Activated naive CD4-positive, alpha-beta T cell treated with anti-CD3 and anti-CD28 coated beads, Interleukin-2, amount 10 ng/mL, durations not matched to agents 7 days and 5 days (primary cell): ENCODE measurements at regions not wholly inside any gene's neighbourhood (a gene's known extent, or its start where the extent isn't known, plus 50 kb on each side); places are given as distances from the start of the nearest gene placed in this dataset.

ENCODE experiments used
- CTCF ChIA-PET: fragments of 350-600 bp; sonication (Branson Sonifier 250); formaldehyde crosslinking; loops from one replicate; lab custom pipeline; 2021; ENCODE audit warnings: antibody characterized with exemption; lab: Charles Lee
- DNase-seq: peaks from one replicate; pipeline ENCODE4 v3.0.0-alpha.2; 2020
- H3K27ac Mint-ChIP-seq: one replicate; pipeline ENCODE4 v1.8.0; 2021; ENCODE audit warnings: mild to moderate bottlenecking, moderate library complexity, mixed read lengths
- H3K27me3 Mint-ChIP-seq: one replicate; pipeline ENCODE4 v1.8.0; 2021; ENCODE audit warnings: mild to moderate bottlenecking, mixed read lengths
- H3K36me3 Mint-ChIP-seq: one replicate; pipeline ENCODE4 v1.8.0; 2021; ENCODE audit warnings: mixed read lengths
- H3K4me1 Mint-ChIP-seq: one replicate; pipeline ENCODE4 v1.8.0; 2021; ENCODE audit warnings: mixed read lengths
- H3K4me3 Mint-ChIP-seq: one replicate; pipeline ENCODE4 v1.8.0; 2021; ENCODE audit warnings: mild to moderate bottlenecking, moderate library complexity, mixed read lengths
- H3K9me3 Mint-ChIP-seq: one replicate; pipeline ENCODE4 v1.8.0; 2021; ENCODE audit warnings: mixed read lengths

GRCh38 chrX:140944710-140945109, 57.7 kb upstream of the SPANXB1 start:
- no peak overlapping the region for H3K27ac Mint-ChIP-seq
- no peak overlapping the region for H3K4me3 Mint-ChIP-seq
- DNase-seq: no peak
- H3K36me3 Mint-ChIP-seq: no peaks in the 10 kb centered on the region
- CTCF ChIA-PET: no interaction called here
- no peaks in the 10 kb centered on the region for H3K4me1 Mint-ChIP-seq
- no peaks in the 10 kb centered on the region for H3K9me3 Mint-ChIP-seq
- H3K27me3 Mint-ChIP-seq: no peaks in the 10 kb centered on the region

- Mint-ChIP-seq H3K4me3 (no peak overlapping the region), H3K4me1 (no peaks in the 10 kb centered on the region), H3K9me3 (no peaks in the 10 kb centered on the region), H3K36me3 (no peaks in the 10 kb centered on the region), H3K27ac (no peak overlapping the region), H3K27me3 (no peaks in the 10 kb centered on the region)
- DNase-seq: no peak
- CTCF ChIA-PET: no interaction called here
Measured at GRCh38 chrX:140948827-140949226, 53.6 kb upstream of the SPANXB1 start.

GRCh38 chrX:140949233-140949632, 53.2 kb upstream of the SPANXB1 start:
- no peak for DNase-seq
- Mint-ChIP-seq H3K9me3 (no peaks in the 10 kb centered on the region), H3K36me3 (no peaks in the 10 kb centered on the region)

More at GRCh38 chrX:140949233-140949632, 53.2 kb upstream of the SPANXB1 start:
- H3K4me1 Mint-ChIP-seq: no peaks in the 10 kb centered on the region
- H3K4me3 Mint-ChIP-seq: no peak overlapping the region
- H3K27me3 Mint-ChIP-seq: no peaks in the 10 kb centered on the region
- no peak overlapping the region for H3K27ac Mint-ChIP-seq
- CTCF ChIA-PET: no interaction called here
